Astrocyte (in vitro differentiated cells and primary cell): ENCODE measurements at regions not wholly inside any gene's neighbourhood (a gene's known extent, or its start where the extent isn't known, plus 50 kb on each side); places are given as distances from the start of the nearest gene placed in this dataset.

ENCODE experiments used
- DNase-seq: peaks from one replicate; pipeline ENCODE4 v3.0.0-alpha.2; 2010; ENCODE audit warnings: low read depth
- FAIRE-seq: peaks from 2 replicates; lab custom pipeline; 2011; peaks lifted over from hg19 to GRCh38; lab: Jason Lieb, UNC
- H2AFZ ChIP-seq: 2 replicates; pipeline ENCODE4 v1.6.0; 2012; ENCODE audit warnings: low read depth, low read length, inconsistent platforms
- H3K27ac ChIP-seq: 2 replicates; pipeline ENCODE4 v1.5.1; 2011; ENCODE audit warnings: low read depth, low read length, inconsistent platforms
- H3K27me3 ChIP-seq: 2 replicates; pipeline ENCODE4 v1.6.0; 2011; ENCODE audit warnings: low read length, inconsistent platforms; ENCODE audit not compliant: insufficient read depth
- H3K36me3 ChIP-seq: 2 replicates; pipeline ENCODE4 v1.5.1; 2011; ENCODE audit warnings: low read length, inconsistent platforms; ENCODE audit not compliant: insufficient read depth
- H3K4me1 ChIP-seq: 2 replicates; pipeline ENCODE4 v1.5.1; 2011; ENCODE audit warnings: low read length, inconsistent platforms; ENCODE audit not compliant: insufficient read depth
- H3K4me2 ChIP-seq: 2 replicates; pipeline ENCODE4 v1.6.0; 2012; ENCODE audit warnings: low read length, inconsistent platforms
- H3K4me3 ChIP-seq: 2 replicates; pipeline ENCODE4 v1.5.1; 2011; ENCODE audit warnings: low read depth, mild to moderate bottlenecking, low read length, inconsistent platforms; ENCODE audit not compliant: insufficient read depth
- H3K79me2 ChIP-seq: 2 replicates; pipeline ENCODE4 v1.6.0; 2012; ENCODE audit warnings: mild to moderate bottlenecking, low read length, inconsistent platforms; ENCODE audit not compliant: insufficient read depth
- H3K9ac ChIP-seq: 2 replicates; pipeline ENCODE4 v1.6.0; 2012; ENCODE audit warnings: mild to moderate bottlenecking, low read length, inconsistent platforms
- H3K9me3 ChIP-seq: 2 replicates; pipeline ENCODE4 v1.5.1; 2012; ENCODE audit warnings: low read depth, mild to moderate bottlenecking, low read length, inconsistent platforms; ENCODE audit not compliant: insufficient read depth
- H4K20me1 ChIP-seq: 2 replicates; pipeline ENCODE4 v1.6.0; 2012; ENCODE audit warnings: low read length, inconsistent platforms; ENCODE audit not compliant: insufficient read depth
- H3K27ac Mint-ChIP-seq: one replicate; pipeline ENCODE4 v1.8.0; 2021; ENCODE audit warnings: mild to moderate bottlenecking, mixed read lengths; ENCODE audit not compliant: unreplicated experiment
- H3K27me3 Mint-ChIP-seq: one replicate; pipeline ENCODE4 v1.8.0; 2021; ENCODE audit warnings: low read depth, mixed read lengths; ENCODE audit not compliant: unreplicated experiment
- H3K36me3 Mint-ChIP-seq: one replicate; pipeline ENCODE4 v1.8.0; 2021; ENCODE audit warnings: low read depth, mixed read lengths; ENCODE audit not compliant: unreplicated experiment
- H3K4me1 Mint-ChIP-seq: one replicate; pipeline ENCODE4 v1.8.0; 2021; ENCODE audit warnings: low read depth, mixed read lengths; ENCODE audit not compliant: unreplicated experiment
- H3K4me3 Mint-ChIP-seq: one replicate; pipeline ENCODE4 v1.8.0; 2021; ENCODE audit warnings: mild to moderate bottlenecking, moderate library complexity, mixed read lengths; ENCODE audit not compliant: unreplicated experiment
- H3K9me3 Mint-ChIP-seq: one replicate; pipeline ENCODE4 v1.8.0; 2021; ENCODE audit warnings: mild to moderate bottlenecking, mixed read lengths; ENCODE audit not compliant: unreplicated experiment
- CTCF ChIP-seq: IDR thresholded peaks from 2 replicates; pipeline ENCODE4 v1.5.1; 2011; ENCODE audit warnings: low read depth, mild to moderate bottlenecking, inconsistent platforms, low read length, moderate library complexity; ENCODE audit not compliant: insufficient read depth
- EZH2 ChIP-seq: IDR thresholded peaks from 2 replicates; pipeline ENCODE4 v1.6.1; 2012; ENCODE audit warnings: mild to moderate bottlenecking, low read length, inconsistent platforms; ENCODE audit not compliant: insufficient read depth

- Histone ChIP-seq H3K27ac (no peak overlapping the region), H2AFZ (no peak overlapping the region), H3K36me3 (no peaks in the 10 kb centered on the region), H3K27me3 (peaks cover 2% of the 10 kb centered on the region), H3K9ac (no peak overlapping the region), H3K79me2 (no peaks in the 10 kb centered on the region), H3K9me3 (no peaks in the 10 kb centered on the region), H3K4me1 (no peaks in the 10 kb centered on the region), H3K4me3 (no peak overlapping the region), H4K20me1 (no peaks in the 10 kb centered on the region), H3K4me2 (no peak overlapping the region)
- FAIRE-seq (no peak), DNase-seq (no peak)
- no peak overlapping the region for H3K4me3 Mint-ChIP-seq
- peaks cover under 1% of the 10 kb centered on the region for H3K4me1 Mint-ChIP-seq
- no peak for TF ChIP-seq CTCF
- TF ChIP-seq EZH2: no peak
- no peaks in the 10 kb centered on the region for H3K36me3 Mint-ChIP-seq
- peaks cover 3% of the 10 kb centered on the region for H3K27me3 Mint-ChIP-seq
- H3K9me3 Mint-ChIP-seq: no peaks in the 10 kb centered on the region
- H3K27ac Mint-ChIP-seq: no peak overlapping the region
Measured at GRCh38 chr7:24462117-24462516, 111.1 kb upstream of the PALS2 start.

- Histone ChIP-seq H3K27ac (no peak overlapping the region), H3K4me1 (no peaks in the 10 kb centered on the region), H3K9ac (no peak overlapping the region), H3K79me2 (no peaks in the 10 kb centered on the region), H3K9me3 (no peaks in the 10 kb centered on the region), H3K27me3 (peaks cover 2% of the 10 kb centered on the region), H3K36me3 (no peaks in the 10 kb centered on the region), H2AFZ (no peak overlapping the region), H3K4me3 (no peak overlapping the region), H4K20me1 (no peaks in the 10 kb centered on the region), H3K4me2 (no peak overlapping the region)
- FAIRE-seq (no peak), DNase-seq (no peak)
- no peak overlapping the region for H3K27ac Mint-ChIP-seq
- no peaks in the 10 kb centered on the region for H3K36me3 Mint-ChIP-seq
- H3K9me3 Mint-ChIP-seq: peaks cover 2% of the 10 kb centered on the region
- no peak overlapping the region for H3K4me3 Mint-ChIP-seq
- peaks cover 3% of the 10 kb centered on the region for H3K27me3 Mint-ChIP-seq
- TF ChIP-seq CTCF: no peak
- TF ChIP-seq EZH2: no peak
- H3K4me1 Mint-ChIP-seq: no peaks in the 10 kb centered on the region
Measured at GRCh38 chr7:24462984-24463383, 110.3 kb upstream of the PALS2 start.

GRCh38 chr7:24463474-24463873 is 109.8 kb upstream of the PALS2 start:
- H3K4me3 ChIP-seq: no peak overlapping the region
- TF ChIP-seq CTCF: no peak
- no peak for TF ChIP-seq EZH2
- H3K36me3 Mint-ChIP-seq: no peaks in the 10 kb centered on the region
- no peaks in the 10 kb centered on the region for H3K9me3 ChIP-seq
- no peaks in the 10 kb centered on the region for H3K4me1 Mint-ChIP-seq
- H3K4me2 ChIP-seq: no peak overlapping the region
- H3K9ac ChIP-seq: no peak overlapping the region
- H3K4me3 Mint-ChIP-seq: no peak overlapping the region
- H3K4me1 ChIP-seq: no peaks in the 10 kb centered on the region
- H3K27ac ChIP-seq: no peak overlapping the region
- peaks cover 2% of the 10 kb centered on the region for H3K9me3 Mint-ChIP-seq
- H3K27me3 Mint-ChIP-seq: peaks cover 3% of the 10 kb centered on the region
- no peak overlapping the region for H2AFZ ChIP-seq
- peaks cover 2% of the 10 kb centered on the region for H3K27me3 ChIP-seq
- FAIRE-seq (no peak), DNase-seq (no peak)
- H3K27ac Mint-ChIP-seq: no peak overlapping the region
- H3K36me3 ChIP-seq: no peaks in the 10 kb centered on the region
- no peaks in the 10 kb centered on the region for H4K20me1 ChIP-seq
- H3K79me2 ChIP-seq: no peaks in the 10 kb centered on the region
